Neuronal stem cell (in vitro differentiated cells): ENCODE measurements at regions not wholly inside any gene's neighbourhood (a gene's known extent, or its start where the extent isn't known, plus 50 kb on each side); places are given as distances from the start of the nearest gene placed in this dataset.

ENCODE experiments used
- DNase-seq: peaks from one replicate; pipeline ENCODE4 v3.0.0-alpha.2; 2013; ENCODE audit warnings: low spot score
- H2AFZ ChIP-seq: one replicate; pipeline ENCODE4 v1.6.1; 2013; ENCODE audit warnings: mild to moderate bottlenecking, low read length, inconsistent platforms
- H2AK5ac ChIP-seq: 2 replicates; pipeline ENCODE4 v1.6.1; 2013; ENCODE audit warnings: low read depth, mild to moderate bottlenecking, inconsistent platforms, low read length, moderate library complexity, mixed read lengths
- H2BK120ac ChIP-seq: 2 replicates; pipeline ENCODE4 v1.6.1; 2013; ENCODE audit warnings: low read depth, mild to moderate bottlenecking, inconsistent platforms, low read length, moderate library complexity, mixed read lengths
- H2BK12ac ChIP-seq: one replicate; pipeline ENCODE4 v1.6.1; 2013; ENCODE audit warnings: low read length, inconsistent platforms
- H2BK15ac ChIP-seq: 2 replicates; pipeline ENCODE4 v1.6.1; 2013; ENCODE audit warnings: mild to moderate bottlenecking, low read length, inconsistent platforms, mixed read lengths
- H2BK5ac ChIP-seq: one replicate; pipeline ENCODE4 v1.6.1; 2013; ENCODE audit warnings: inconsistent platforms, mild to moderate bottlenecking, low read length, moderate library complexity
- H3K14ac ChIP-seq: one replicate; pipeline ENCODE4 v1.6.1; 2013; ENCODE audit warnings: low read length, inconsistent platforms
- H3K18ac ChIP-seq: 2 replicates; pipeline ENCODE4 v1.6.1; 2013; ENCODE audit warnings: low read length, inconsistent platforms
- H3K23ac ChIP-seq: 2 replicates; pipeline ENCODE4 v1.6.1; 2013; ENCODE audit warnings: low read depth, mild to moderate bottlenecking, mixed read lengths, low read length, inconsistent platforms; ENCODE audit not compliant: poor library complexity
- H3K27ac ChIP-seq: replicated peaks from 3 replicates; pipeline ENCODE4 v1.5.1; 2013; ENCODE audit warnings: low read length, inconsistent platforms
- H3K27me3 ChIP-seq, 3 experiments: 2 replicates each; pipeline ENCODE4 v1.6.1; 2013; ENCODE audit warnings: low read length in 3 of 3, mild to moderate bottlenecking in 2 of 3, inconsistent platforms in 1 of 3, low read depth in 1 of 3, mixed read lengths in 1 of 3, moderate library complexity in 1 of 3; ENCODE audit not compliant: control insufficient read depth in 3 of 3, insufficient read depth in 3 of 3
- H3K36me3 ChIP-seq, 2 donors: replicated peaks in 1 of 2; 2 replicates each; pipeline ENCODE4 v1.6.1; 2013; ENCODE audit warnings: low read length in 2 of 2; ENCODE audit not compliant: control insufficient read depth in 2 of 2, insufficient read depth in 2 of 2
- H3K4ac ChIP-seq: 2 replicates; pipeline ENCODE4 v1.6.1; 2013; ENCODE audit warnings: inconsistent platforms, mild to moderate bottlenecking, low read length, moderate library complexity
- H3K4me1 ChIP-seq, 2 donors: 1 replicate in 1 of 2; 2 replicates in 1 of 2; pipeline ENCODE4 v1.6.1; 2013; ENCODE audit warnings: low read length in 2 of 2, low read depth in 1 of 2; ENCODE audit not compliant: control insufficient read depth in 2 of 2, insufficient read depth in 1 of 2
- H3K4me2 ChIP-seq: one replicate; pipeline ENCODE4 v1.6.1; 2013; ENCODE audit warnings: mild to moderate bottlenecking, low read length, inconsistent platforms; ENCODE audit not compliant: insufficient read depth, poor library complexity, severe bottlenecking
- H3K4me3 ChIP-seq, 2 donors: 2 replicates each; pipeline ENCODE4 v1.5.1; 2013; ENCODE audit warnings: low read length in 2 of 2, mild to moderate bottlenecking in 2 of 2, inconsistent platforms in 1 of 2, moderate library complexity in 1 of 2
- H3K79me1 ChIP-seq: one replicate; pipeline ENCODE4 v1.6.1; 2013; ENCODE audit warnings: low read depth, mild to moderate bottlenecking, inconsistent platforms, low read length, moderate library complexity
- H3K9ac ChIP-seq: one replicate; pipeline ENCODE4 v1.6.1; 2013; ENCODE audit warnings: mild to moderate bottlenecking, low read depth, low read length, inconsistent platforms; ENCODE audit not compliant: poor library complexity
- H3K9me3 ChIP-seq, 2 donors: replicated peaks in 1 of 2; 2 replicates each; pipeline versions ENCODE3 to v1.6.1; 2013; ENCODE audit warnings: low read length in 2 of 2, mild to moderate bottlenecking in 2 of 2, inconsistent platforms in 1 of 2, low read depth in 1 of 2, mixed read lengths in 1 of 2, moderate library complexity in 1 of 2; ENCODE audit not compliant: control insufficient read depth in 2 of 2, insufficient read depth in 1 of 2
- H4K8ac ChIP-seq: one replicate; pipeline ENCODE4 v1.6.1; 2013; ENCODE audit warnings: low read depth, mild to moderate bottlenecking, inconsistent platforms, low read length, moderate library complexity
- H4K91ac ChIP-seq: one replicate; pipeline ENCODE4 v1.6.1; 2013; ENCODE audit warnings: low read length, low read depth, mild to moderate bottlenecking, inconsistent platforms; ENCODE audit not compliant: poor library complexity
- WGBS, 2 donors: extraction: QIAGEN DNeasy Blood & Tissue Kit; methylation state at CpG; one replicate each; pipeline ENCODE4 v1.1.7; 2013; ENCODE audit warnings: missing lambda C conversion rate in 2 of 2, mixed read lengths in 1 of 2; ENCODE audit not compliant: insufficient read length in 2 of 2, insufficient replicate concordance in 1 of 2; ENCODE audit errors: extremely low coverage in 2 of 2; 5-methylcytosine and 5-hydroxymethylcytosine counted together

DNA sequence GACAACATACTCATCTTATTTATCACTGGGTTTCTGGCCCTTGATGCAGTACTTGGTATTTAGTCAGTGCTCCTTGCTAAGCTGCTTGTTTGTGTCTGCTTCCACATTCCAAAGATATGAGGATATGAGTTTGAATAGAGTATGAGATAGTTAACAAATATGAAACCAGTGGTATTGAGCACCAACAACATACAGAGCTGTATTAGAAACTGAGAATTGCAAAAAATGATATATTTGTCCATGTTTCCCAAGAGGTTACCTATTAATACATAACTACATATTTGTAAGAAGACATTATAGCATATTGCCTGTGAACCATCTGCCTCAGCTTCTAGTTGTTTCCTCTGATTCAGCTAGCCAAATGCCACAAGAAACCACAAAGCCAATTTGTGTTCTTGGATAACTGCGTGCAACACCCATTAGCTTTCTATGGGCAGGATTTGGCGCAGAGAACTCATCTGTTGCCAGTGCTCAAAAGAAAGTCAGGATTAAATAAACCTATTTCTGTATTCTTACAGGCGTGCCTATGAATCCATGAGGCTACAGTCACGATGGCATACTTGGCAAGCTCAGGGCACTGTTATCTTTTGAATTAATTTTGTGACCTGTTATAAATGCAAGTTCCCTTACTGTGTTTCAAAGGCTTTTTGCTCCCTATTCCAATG, 194.4 kb downstream of the MAP2K6 start:
- Histone ChIP-seq H3K23ac (no peak overlapping the region), H2BK15ac (no peak overlapping the region), H3K9me3 (peaks cover 0 to 4% of the 10 kb centered on the region in 2 donors), H4K91ac (no peak overlapping the region), H3K4me1 (peaks cover 5 to 7% of the 10 kb centered on the region in 2 donors), H4K8ac (no peak overlapping the region), H3K36me3 (no peaks in the 10 kb centered on the region), H3K79me1 (no peaks in the 10 kb centered on the region), H2AK5ac (no peak overlapping the region), H3K4ac (no peak overlapping the region), H3K27ac (no peak overlapping the region), H2BK120ac (no peak overlapping the region), H3K9ac (no peak overlapping the region), H2AFZ (no peak overlapping the region), H3K18ac (no peak overlapping the region), H3K4me2 (no peak overlapping the region), H3K27me3 (no peaks in the 10 kb centered on the region), H3K4me3 (no peak overlapping the region), H2BK5ac (no peak overlapping the region), H3K14ac (no peak overlapping the region), H2BK12ac (no peak overlapping the region)
- DNase-seq = no peak
- WGBS, 2 donors = no CpG with 5 or more reads among the region's 4 CpGs

DNA sequence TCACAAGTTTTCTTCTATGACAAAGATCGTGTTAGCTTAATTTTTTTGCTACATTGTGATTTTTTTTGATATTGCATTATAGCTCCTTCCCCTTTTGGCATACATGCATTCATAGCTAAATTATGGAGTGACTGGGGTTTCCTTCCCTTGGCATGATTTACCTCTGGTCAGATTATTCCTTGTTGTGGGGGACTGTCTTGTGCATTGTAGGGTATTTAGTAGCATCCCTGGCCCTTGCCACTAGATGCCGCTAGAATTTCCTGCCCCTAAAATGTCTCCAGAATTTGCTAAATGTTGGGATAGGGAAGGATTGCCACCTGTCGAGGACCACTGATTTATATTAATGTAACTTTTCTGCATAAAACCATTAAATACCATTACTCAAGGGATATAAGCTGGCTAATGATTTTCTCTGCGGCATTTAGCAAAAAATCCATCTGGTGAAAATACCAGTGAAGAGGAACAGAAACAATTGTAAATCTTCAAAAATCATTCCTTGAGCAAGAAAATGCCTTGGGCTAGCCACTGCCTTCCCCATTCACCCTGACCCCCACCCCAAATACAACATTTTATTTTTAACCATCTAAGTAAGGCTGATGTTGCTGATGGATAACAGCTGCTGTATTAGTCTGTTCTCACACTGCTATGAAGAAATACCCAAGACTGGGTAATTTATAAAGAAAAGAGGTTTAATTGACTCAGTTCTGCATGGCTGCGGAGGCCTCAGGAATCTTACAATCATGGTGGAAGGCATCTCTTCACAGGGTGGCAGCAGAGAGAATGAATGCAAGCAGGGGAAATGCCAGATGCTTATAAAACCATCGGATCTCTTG, 195.2 kb downstream of the MAP2K6 start:
- Histone ChIP-seq H2AK5ac (no peak overlapping the region), H3K9ac (no peak overlapping the region), H3K4ac (no peak overlapping the region), H2BK15ac (no peak overlapping the region), H3K27ac (no peak overlapping the region), H3K27me3 (no peaks in the 10 kb centered on the region), H4K91ac (no peak overlapping the region), H3K36me3 (no peaks in the 10 kb centered on the region), H2BK120ac (no peak overlapping the region), H2AFZ (no peak overlapping the region), H3K4me3 (no peak overlapping the region), H3K79me1 (no peaks in the 10 kb centered on the region), H2BK12ac (no peak overlapping the region), H4K8ac (no peak overlapping the region), H2BK5ac (no peak overlapping the region), H3K9me3 (peaks cover 0 to 4% of the 10 kb centered on the region in 2 donors), H3K14ac (no peak overlapping the region), H3K4me2 (no peak overlapping the region), H3K4me1 (peaks cover 5 to 7% of the 10 kb centered on the region in 2 donors), H3K18ac (no peak overlapping the region), H3K23ac (no peak overlapping the region)
- DNase-seq = no peak
- no CpG with 5 or more reads among the region's 6 CpGs for WGBS, 2 donors

DNA sequence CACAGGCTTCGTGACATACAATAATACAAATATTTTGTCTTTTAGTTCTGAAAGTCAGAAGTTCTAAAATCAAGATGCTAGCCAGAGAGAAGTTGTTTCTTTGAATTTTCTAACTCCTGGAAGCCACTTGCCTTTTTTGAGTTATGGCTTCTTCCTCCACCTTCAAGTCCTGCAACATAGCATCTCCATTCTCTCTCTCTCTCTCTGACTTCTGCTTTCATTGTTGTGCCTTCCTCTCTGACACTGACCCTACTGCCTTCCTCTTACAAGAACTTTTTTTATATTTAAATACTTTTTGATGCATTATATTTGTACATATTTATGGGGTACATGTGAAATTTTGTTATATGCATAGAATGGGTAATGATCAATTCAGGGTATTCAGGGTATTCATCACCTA, 205.9 kb downstream of the MAP2K6 start:
- Histone ChIP-seq H3K4ac (no peak overlapping the region), H3K9ac (no peak overlapping the region), H3K4me1 (peaks cover 0 to 2% of the 10 kb centered on the region in 2 donors), H3K18ac (no peak overlapping the region), H3K27me3 (peaks cover 0 to 3% (median 0%) of the 10 kb centered on the region in 3 experiments), H2AK5ac (no peak overlapping the region), H3K9me3 (peaks cover 0 to 21% of the 10 kb centered on the region in 2 donors), H4K91ac (no peak overlapping the region), H2BK120ac (no peak overlapping the region), H3K14ac (no peak overlapping the region), H3K4me2 (no peak overlapping the region), H4K8ac (no peak overlapping the region), H3K23ac (no peak overlapping the region), H3K27ac (no peak overlapping the region), H3K36me3 (no peaks in the 10 kb centered on the region), H2BK5ac (no peak overlapping the region), H2AFZ (no peak overlapping the region), H2BK15ac (no peak overlapping the region), H2BK12ac (no peak overlapping the region), H3K4me3 (no peak overlapping the region), H3K79me1 (no peaks in the 10 kb centered on the region)
- no CpG with 5 or more reads among the region's 1 CpG for WGBS, 2 donors
- no peak for DNase-seq

DNA sequence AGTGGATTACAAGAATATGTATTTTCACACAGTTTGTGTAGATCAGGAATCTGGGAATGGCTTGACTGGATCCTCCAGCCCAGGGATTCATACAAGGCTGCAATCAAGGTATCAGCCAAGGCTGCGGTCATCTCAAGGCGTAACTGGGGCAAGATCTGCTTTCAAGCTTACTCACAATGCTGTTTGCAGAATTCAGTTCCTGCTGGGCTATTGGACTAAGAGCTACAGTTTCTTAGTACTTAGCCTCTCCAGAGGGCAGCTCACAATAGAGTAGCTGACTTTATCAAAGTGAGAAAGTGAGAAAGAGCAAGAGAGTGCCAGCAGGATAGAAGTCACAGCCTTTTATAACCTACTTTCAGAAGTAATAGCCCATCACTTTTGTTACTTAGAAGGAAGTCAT, 211.0 kb downstream of the MAP2K6 start:
- DNase-seq = no peak
- peaks cover 0 to 18% of the 10 kb centered on the region in 2 donors for H3K9me3 ChIP-seq
- H3K9ac ChIP-seq = no peak overlapping the region
- WGBS, 2 donors = no CpG with 5 or more reads among the region's 2 CpGs
- no peak overlapping the region for H3K4ac ChIP-seq
- no peak overlapping the region for H3K23ac ChIP-seq
- peaks cover 0 to 3% (median 0%) of the 10 kb centered on the region in 3 experiments for H3K27me3 ChIP-seq
- no peak overlapping the region for H3K4me3 ChIP-seq
- H3K27ac ChIP-seq = no peak overlapping the region
- peaks cover 0 to 3% of the 10 kb centered on the region in 2 donors for H3K4me1 ChIP-seq
- no peak overlapping the region for H4K8ac ChIP-seq
- no peak overlapping the region for H2BK12ac ChIP-seq
- H2BK15ac ChIP-seq = no peak overlapping the region
- H2BK120ac ChIP-seq = no peak overlapping the region
- H3K14ac ChIP-seq = no peak overlapping the region
- no peak overlapping the region for H2AK5ac ChIP-seq
- no peak overlapping the region for H2AFZ ChIP-seq
- H3K36me3 ChIP-seq = no peaks in the 10 kb centered on the region
- no peak overlapping the region for H3K4me2 ChIP-seq
- H3K18ac ChIP-seq = no peak overlapping the region
- H2BK5ac ChIP-seq = no peak overlapping the region
- H3K79me1 ChIP-seq = no peaks in the 10 kb centered on the region
- no peak overlapping the region for H4K91ac ChIP-seq
